ENCODE measurements at regions not wholly inside any gene's neighbourhood (a gene's known extent, or its start where the extent isn't known, plus 50 kb on each side); places are given as distances from the start of the nearest gene placed in this dataset.
"Not testable (repeated sequence)": the region's sequence is repeated elsewhere in the genome, so short reads cannot be mapped to it uniquely, and the experiment has no call there.

GRCh38 chr3:101950510-101950909 is 101.2 kb downstream of the NFKBIZ start:
- DNase-seq (ENCODE audit: low spot score): no peak

DNA sequence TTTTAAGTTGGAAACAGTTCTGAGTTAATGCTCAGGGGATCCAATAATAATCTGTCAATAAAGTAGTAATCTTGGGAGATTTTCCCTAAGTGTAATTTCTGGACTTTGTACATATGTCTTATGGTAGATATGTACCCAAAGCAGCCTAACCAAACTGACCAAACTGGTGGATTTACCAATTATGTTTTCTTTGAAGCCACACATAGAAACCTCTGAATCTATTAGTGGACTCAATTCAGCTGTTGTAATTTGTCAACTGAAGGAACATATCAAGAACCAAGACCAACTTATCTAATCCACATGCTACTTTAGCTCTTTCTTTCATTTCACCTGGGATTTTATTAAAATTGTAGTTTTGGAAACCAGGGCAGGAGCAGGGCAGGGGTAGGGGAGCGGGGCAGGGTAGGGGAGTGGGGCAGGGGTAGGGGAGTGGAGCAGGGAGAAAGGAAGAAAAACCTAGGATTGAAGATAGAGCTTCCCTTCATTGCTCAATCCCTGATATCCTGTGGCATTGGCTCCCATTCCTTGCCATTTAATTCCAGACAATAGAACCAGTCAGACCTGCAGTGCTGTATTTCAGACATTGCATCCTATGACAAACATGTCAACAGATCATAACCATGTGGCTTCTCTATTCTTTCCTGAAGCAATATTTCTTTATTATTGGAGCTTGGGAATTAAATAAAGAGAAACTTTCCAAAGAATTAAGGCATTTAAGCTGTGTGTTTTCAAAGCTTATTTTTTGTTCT is 101.8 kb downstream of the NFKBIZ start:
- DNase-seq (ENCODE audit: low spot score): no peak

GRCh38 chr3:101954361-101954760 is 105.0 kb downstream of the NFKBIZ start:
- DNase-seq (ENCODE audit: low spot score): no peak

DNA sequence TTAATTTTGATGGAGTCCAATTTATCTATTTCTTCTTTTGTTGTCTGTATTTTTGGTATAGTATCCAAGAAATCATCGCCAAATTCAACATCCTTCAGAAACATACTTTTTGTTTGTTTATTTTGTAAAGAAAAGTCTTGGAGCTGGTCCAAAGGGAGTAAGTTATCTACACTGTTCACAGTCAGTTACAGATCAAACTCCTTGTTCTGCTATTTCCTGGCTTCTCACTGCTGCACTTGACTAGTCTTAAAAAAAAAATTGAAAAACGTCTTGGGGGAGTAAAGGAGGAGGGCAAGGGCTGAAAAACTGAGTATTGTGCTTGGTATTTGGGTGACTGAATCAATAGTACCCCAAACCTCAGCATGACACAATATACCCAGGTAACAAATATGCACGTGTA is 105.6 kb downstream of the NFKBIZ start:
- DNase-seq (ENCODE audit: low spot score): no peak

GRCh38 chr3:101962055-101962454 is 112.7 kb downstream of the NFKBIZ start:
- DNase-seq (ENCODE audit: low spot score): no peak

DNA sequence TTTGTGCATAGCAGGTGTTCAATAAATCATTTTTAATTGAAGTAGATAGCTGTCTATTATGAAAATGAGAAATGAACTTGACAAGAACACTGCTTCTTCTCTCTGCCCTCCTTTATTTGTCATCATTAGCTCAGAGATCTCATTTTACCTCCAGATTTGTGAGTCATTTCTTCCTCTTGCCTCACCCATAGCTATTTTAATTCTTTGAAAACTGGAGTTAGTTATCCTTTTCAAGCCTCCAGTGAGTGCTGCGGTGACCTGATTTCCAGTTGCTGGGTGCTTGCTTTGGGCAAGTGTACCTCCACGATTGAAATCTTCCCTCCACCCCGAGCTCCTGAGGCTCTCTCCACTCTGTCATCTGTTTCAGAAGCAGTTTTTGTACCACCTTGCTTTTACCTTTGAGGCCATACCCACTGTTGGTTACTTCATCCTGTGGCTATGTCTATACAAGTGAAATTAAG is 114.6 kb downstream of the NFKBIZ start:
- no peak for DNase-seq (ENCODE audit: low spot score)

DNA sequence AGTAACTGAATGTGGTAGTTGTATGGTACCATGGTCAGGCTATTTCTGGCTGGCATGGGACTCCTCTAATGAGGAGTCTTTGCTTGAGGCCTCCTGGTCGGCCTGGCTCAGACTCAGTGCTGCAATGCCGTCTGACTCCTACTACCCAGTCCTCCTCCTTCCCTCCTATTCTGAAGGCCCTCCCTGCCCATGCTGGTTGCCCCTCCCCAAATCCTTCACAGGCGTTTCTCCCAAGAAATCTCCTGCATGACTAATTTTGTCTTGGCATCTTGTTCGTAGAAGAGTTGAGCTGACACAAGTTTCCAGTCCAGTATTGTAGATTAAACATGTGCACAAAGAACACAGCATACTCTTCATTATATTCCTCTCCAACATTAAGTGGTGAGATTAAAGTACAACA is 115.5 kb downstream of the NFKBIZ start:
- no peak for DNase-seq (ENCODE audit: low spot score)

GRCh38 chr3:101966226-101966625 is 116.9 kb downstream of the NFKBIZ start:
- DNase-seq (ENCODE audit: low spot score): no peak

GRCh38 chr3:101970212-101970611 is 120.9 kb downstream of the NFKBIZ start:
- DNase-seq (ENCODE audit: low spot score): no peak

GRCh38 chr3:101970905-101971304 is 121.6 kb downstream of the NFKBIZ start:
- peak; percentile 51 for DNase-seq (ENCODE audit: low spot score)

DNA sequence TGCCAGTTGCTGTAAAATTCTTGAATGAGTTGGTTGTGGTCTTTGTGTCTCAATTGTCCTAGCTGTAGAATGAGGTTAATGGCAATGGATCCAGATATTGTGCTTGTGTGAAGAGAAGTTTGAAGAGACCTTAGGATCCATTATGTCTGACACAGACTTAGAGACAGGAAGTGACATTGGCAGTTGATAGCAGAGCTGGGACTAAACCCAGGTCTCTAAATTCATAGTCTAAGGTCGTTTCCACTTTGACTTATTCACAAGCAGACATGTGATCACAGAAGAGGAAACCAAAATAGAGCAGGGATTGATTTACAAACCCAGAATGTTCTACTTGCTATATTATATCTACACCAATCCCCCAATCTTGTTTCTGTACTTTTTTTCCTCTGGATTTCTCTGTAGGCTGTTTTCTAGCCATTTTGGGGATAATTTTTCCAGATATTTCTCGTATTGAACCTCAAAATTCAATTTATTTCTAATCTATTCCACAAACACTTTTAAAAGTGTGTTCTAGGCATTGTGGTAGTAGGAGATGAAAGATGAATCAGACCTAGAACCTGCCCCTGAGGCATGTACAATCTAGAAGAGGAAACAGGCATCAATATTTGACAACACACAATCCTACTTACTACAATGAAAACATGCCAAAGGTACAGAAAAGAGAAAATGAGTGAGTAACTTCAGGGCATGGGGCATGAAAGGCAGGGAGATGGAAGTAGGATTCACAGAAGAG is 123.3 kb downstream of the NFKBIZ start:
- DNase-seq (ENCODE audit: low spot score): no peak

GRCh38 chr3:101973163-101973505 is 123.8 kb downstream of the NFKBIZ start:
- no peak for DNase-seq (ENCODE audit: low spot score)

DNA sequence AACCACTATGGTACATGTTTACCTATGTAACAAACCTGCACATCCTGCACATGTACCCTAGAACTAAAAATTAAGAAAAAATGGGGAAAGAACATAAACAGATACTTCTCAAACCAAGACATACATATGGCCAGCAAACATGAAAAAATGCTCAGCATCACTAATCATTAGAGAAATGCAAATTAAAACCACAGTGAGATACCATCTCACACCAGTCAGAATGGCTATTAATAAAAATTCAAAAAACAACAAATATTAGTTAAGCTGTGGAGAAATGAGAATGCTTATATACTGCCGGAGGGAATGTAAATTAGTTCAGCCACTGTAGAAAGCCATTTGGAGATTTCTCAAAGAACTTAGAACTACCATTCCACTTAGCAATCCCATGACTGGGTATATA is 126.1 kb downstream of the NFKBIZ start:
- not testable (repeated sequence) for DNase-seq (ENCODE audit: low spot score)

GRCh38 chr3:101976473-101976872 is 127.2 kb downstream of the NFKBIZ start:
- no peak for DNase-seq (ENCODE audit: low spot score)

DNA sequence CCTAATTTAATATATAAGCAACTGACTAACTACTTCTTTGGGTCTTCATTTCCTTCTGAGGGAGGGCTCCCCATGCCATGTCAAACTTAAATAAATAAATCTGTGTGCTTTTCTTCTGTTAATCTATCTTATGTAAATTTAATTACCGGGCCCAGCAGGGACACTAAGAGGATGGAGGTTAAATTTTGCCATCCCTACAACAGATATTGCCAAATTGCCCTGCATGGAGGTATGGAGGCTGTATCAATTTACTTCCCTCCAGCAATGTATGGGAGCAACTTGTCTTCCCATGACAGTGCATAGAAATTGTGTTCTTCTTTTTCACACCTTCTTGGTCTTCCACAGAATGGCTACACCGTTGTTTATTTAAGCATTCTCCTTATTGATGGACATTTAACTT is 129.0 kb downstream of the NFKBIZ start:
- no peak for DNase-seq (ENCODE audit: low spot score)

- DNase-seq (ENCODE audit: low spot score): no peak
These were observed 129.7 kb downstream of the NFKBIZ start for GRCh38 chr3:101979033-101979432.

DNA sequence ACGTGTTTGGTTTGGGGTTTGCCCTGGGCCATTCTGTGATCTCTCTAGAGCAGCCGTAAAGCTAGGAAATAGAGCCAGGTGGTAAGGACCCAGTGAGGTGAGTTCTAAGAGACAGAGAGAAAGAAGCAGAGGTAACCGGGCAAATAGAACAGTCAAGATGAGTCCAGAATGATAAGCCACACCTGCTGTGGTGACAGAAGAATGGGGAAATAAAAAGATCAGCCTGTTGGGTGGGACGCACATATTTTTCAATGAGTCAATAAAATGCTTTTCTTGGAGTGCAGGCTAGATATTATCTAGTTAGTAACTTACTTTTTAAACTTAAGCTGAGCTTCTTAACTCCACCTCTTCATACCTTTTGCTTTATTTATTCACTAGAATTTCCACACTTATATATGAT is 135.0 kb downstream of the NFKBIZ start:
- no peak for DNase-seq (ENCODE audit: low spot score)

- DNase-seq (ENCODE audit: low spot score): no peak
These were observed 139.3 kb downstream of the NFKBIZ start for GRCh38 chr3:101988596-101988995.

DNA sequence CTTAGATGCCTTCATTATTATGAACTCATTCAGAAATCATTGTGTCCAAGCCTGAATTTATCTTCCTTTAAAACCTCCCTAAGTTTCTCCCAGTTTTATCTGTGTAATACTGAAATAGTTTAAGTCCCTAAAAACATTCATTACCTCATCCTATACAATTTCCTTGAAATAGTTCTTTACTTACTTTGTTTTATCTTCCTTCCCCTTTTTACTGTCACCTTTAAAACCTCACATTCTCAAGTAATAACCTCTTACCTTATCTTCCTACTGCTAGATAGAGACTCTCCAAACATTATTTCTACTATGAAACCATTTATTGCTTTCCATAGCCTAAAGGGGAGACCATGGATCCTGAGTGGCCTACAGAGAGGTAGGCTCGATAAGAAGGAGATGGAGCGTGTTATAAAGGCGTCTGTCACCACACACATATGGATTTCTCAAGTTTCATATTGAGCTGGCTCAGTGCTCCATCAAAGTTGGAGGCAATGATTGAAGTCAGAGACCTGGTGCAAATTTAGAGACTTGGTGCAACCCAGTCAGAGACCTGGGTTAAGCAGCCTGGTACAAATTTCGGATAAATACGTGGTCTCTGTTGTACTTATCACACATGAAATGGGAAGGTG is 140.4 kb downstream of the NFKBIZ start:
- DNase-seq (ENCODE audit: low spot score): no peak

DNA sequence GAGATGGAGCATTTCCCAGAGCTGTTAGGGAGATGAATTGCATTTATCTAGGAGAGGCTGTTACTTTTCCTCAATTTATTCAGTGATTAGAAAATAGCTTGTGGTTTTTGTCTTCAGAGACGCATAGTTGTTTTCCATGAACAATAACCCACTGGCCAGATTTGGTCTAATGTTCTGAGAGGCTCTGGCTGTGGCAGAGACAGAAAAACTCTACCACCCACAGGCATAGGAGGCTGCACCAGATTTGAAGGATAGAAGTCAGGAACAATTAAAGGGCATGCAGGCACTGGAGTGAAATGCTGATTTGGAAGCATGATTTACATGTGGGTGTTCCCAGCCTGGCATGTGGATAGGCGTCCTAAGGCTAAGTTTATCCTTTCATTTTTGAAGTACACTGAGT is 143.5 kb downstream of the NFKBIZ start:
- no peak for DNase-seq (ENCODE audit: low spot score)

DNA sequence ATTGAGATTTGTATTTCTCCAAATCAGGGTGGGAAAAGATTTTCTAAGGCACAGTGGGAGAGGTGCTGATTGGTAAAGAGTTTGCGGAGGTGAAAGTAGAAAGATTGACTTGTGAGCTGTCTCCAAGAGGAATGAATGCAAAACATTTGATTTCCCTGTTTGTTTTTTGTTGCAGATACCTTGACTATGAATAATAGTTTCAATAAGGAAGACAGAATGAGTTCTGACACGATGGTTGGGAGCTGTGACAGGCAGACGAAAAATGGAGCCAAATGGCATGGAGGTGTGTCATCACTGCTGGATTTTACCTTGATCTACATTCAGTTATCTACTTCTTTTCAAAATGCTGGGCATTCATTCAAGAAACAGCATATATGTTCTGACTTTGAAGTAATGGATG is 145.1 kb downstream of the NFKBIZ start:
- DNase-seq (ENCODE audit: low spot score): no peak

GRCh38 chr3:101995371-101996046 is 146.2 kb downstream of the NFKBIZ start:
- DNase-seq (ENCODE audit: low spot score): no peak

DNA sequence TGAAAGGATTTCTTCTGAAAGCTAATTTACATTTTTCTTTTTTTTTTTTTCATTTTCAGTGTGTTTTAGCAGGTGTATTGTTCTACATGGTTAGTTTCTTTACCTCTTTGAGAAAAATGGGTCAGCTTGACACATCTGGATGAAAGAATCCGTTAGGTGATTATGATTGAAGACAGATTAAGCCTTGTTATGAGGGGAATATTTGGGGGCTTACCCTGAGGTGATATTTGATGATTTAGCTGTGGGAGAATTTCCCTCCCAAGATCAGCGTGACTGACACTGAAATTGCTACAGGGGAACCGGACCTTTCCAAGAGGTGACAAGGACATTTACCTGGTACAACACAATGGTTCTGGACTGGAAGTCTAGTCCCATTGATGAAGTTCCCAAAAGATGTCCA is 147.5 kb downstream of the NFKBIZ start:
- no peak for DNase-seq (ENCODE audit: low spot score)
